Stimulated activated CD8-positive, alpha-beta memory T cell treated with anti-CD3 and anti-CD28 coated beads, Interleukin-15, amount 100 ng/mL, for 48 hours (primary cell): ENCODE measurements at regions not wholly inside any gene's neighbourhood (a gene's known extent, or its start where the extent isn't known, plus 50 kb on each side); places are given as distances from the start of the nearest gene placed in this dataset.

Experiments used
- DNase-seq, 2 donors: peaks; one replicate each; pipeline ENCODE4 v3.0.0-alpha.2; 2020; ENCODE audit warnings: low read depth in 2 of 2

DNA sequence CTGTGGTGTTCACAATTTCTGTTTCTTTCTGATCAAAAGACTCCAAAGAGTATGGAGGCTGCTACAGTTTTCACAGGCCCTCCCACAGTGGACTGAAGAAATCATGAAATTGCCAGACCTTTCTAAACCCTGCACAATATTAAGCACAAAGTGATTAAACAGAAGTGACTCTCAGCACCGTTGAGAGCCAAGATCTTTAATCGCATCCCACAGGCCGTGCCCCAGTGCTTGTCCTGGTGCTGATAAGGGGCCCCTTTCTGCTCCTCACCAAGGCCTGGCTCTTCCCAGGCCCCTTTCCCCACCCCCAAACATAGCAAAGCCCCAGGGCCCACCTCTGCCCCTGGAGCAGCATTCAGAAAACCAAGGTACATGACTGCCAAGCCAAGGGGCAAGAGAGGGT lies 57.4 kb upstream of the BMAL1 start:
- no peak for DNase-seq

- DNase-seq: no peak
These were observed 55.9 kb upstream of the BMAL1 start for GRCh38 chr11:13221722-13222121.

DNA sequence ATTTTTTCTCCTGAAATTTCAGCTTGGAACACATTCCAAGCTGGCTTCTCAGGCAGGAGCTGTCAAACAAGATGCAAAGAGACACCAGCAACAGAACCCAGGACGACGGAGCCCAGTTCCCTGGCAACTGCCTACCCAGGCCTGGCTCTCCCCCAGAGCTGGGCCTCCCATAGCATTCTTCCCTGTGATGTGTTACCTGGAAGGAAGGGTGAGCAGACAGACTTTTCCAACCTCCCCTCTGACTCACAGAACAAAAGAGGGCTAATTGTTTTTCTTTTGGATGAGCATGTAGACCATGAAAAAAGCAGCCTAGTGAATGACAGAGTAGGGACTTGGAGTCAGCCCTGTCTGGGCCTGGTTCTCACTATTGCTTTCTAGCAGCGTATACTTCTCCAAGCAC lies 55.3 kb upstream of the BMAL1 start:
- no peak for DNase-seq

DNA sequence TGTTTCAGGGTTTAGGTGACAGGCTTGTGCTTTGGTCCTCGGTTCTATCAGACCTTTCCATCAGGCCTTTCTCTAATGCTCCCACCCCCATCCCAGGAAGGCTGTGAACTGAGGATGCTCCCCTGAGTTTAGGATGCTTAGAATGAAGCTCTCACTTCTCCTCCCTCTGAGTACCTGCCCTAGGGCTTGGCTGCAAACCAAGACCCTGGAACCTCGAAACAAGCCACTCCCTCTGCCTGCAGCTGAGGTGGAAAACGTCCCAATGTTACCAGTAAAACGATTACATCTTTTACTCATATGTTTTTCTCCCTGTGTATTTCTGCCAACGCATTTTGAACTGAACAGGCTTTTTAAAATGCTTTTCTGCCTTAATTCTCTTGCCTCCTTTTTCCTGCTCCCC lies 54.5 kb upstream of the BMAL1 start:
- DNase-seq: no peak

DNA sequence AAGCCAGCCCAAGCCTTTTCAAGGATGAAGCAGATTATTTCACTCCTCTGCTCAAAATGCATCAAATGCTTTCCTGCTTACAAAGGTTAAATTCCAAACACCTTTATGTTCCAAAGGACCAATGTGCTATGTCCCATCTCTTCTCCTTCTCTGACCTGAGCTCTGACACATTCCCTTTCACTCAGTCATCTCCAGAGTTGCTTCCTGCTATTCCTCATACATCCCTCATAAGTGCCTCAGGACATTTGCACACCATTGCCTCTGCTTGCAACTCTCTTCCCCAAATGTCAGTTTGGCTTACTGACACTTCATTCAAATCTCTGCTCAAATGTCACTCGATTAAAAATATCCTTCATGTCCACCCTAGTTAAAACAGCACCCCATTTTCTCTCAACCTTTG lies 53.3 kb upstream of the BMAL1 start:
- no peak for DNase-seq

DNA sequence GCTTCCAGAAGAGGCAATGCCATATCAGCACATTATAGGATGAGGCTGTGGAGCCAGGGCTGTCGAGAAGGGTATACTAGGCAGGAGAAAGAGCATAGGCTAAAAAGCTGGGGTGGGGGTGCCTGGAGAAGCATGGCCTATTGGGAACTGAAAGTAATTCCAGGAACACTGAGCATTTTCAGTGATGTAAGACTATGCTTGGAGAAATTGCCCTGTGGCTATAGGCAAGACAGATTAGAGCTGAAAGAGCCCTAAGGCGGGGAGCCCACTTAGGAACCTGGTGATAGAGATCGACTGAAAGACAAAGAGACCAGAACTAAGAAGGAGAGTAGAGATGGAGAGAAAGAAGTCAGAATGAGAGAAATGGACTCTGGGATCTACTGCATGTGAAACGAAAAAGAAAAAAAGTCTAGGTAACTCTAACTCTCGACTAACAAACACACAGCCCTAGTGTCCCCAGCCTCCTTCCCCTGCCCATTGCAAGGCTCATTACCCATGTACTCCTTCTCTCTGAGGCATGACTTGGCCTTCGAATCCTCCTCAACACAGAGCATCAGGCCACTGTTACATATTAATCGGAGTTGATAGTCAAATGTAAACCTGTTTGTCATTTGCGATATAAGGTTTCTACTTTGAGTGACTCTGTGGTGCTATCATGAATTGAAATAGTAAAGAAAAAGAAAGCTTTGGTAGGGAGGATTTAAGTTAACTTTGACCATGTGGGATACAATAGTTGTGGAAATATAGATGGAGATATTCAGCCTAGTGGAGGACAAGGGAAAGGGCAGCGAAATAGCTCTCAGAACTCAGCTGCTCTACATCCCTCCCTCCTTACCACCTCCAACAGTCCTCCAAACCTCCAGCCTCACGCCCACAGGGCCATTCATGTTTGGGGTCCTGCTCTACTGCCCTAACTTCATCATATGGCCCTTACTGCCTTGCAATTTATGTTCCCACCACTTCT lies 52.3 kb upstream of the BMAL1 start:
- no peak for DNase-seq

GRCh38 chr11:13227676-13228255 lies 49.8 kb upstream of the BMAL1 start:
- no peak for DNase-seq
